Right renal cortex interstitium (tissue), 3 donors: ENCODE measurements at regions not wholly inside any gene's neighbourhood (a gene's known extent, or its start where the extent isn't known, plus 50 kb on each side); places are given as distances from the start of the nearest gene placed in this dataset.

ENCODE experiments used
- DNase-seq, 3 donors: peaks; one replicate each; pipeline ENCODE4 v3.0.0-alpha.2; 2013; ENCODE audit warnings: low read depth in 3 of 3, low spot score in 2 of 3

DNA sequence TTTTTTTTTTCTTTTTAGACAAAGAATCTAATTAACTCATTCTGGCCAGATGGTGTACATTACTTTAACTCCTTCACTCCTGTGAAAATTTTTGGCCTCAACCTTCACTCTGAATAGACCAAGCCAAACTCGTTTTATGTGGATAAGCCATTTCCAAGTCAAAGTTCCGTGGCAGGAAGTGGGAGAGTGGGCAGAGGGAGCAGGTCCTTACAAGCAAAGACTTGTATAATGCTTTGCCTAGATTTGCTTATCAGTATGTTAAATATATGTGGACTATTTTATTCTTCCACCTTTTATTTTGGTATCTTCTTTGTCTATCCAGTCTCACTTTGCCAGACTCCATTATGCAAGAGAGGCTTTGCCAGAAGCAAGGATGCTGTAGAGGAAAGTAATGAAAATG lies 178.1 kb upstream of the TNP1 start:
- no peak for DNase-seq

DNA sequence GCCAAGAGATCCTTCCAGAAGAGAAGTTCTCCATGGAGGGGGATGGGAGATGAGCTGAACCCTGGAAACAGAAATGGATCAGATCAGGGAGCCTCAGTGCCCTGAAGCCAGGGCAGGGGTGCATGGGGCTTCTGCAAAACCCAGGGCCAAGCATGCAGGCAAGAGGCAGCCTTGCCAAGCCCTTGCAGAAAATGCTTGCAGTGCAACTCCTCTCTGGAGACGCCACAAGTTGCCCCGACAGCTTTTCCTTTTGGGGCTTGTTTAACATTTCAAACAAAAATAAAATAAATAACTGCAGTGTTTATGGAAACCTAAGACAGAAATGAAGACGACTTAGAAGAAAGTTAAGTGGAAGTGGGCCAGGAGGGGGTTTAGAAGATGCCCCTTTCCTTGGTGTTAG lies 177.5 kb upstream of the TNP1 start:
- no peak for DNase-seq

- no peak for DNase-seq
Observed at GRCh38 chr2:217035967-217036366, 176.1 kb upstream of the TNP1 start.

DNA sequence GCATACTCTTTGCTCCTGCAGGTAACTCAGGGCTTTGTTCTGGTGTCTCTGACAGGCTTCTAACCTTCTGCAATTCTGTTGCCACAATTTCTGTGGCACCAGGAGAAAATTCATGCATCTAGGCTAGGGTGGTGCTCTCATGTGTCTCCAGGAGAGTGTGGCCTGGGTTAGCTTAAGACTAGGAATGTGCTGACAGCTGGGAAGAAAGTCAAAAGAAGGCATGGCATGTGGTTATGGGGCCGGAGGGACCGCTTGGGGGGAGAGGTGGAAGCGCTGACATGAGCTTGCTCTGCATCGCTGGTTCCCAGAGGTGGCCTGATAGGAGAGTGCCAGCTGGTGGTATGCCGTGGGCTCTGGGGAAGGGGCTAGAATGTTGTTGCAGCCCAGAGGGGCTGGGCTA lies 173.3 kb upstream of the TNP1 start:
- DNase-seq, result no peak

- DNase-seq, result no peak
Observed at GRCh38 chr2:217031445-217031844, 171.6 kb upstream of the TNP1 start.

- DNase-seq, result no peak
Observed at GRCh38 chr2:217030081-217030480, 170.2 kb upstream of the TNP1 start.

DNA sequence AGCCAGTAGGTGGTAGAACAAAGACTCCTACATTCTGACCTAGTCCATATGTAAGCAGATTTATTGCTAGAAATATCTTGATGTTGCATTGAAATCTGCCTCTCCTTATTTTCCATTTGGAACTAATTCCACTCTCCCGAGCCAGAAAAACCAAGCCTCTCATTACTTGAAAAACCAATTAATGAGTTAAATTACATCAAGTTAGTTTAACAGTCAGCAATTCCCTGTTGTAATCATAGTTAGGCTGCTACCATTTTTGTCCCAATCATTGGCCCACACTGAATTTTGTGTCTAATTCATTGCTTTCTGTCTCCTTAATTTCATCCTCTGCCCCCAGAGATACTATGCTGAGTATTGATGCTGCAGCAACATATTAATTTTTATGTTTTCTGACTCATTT lies 168.3 kb upstream of the TNP1 start:
- DNase-seq, result no peak

DNA sequence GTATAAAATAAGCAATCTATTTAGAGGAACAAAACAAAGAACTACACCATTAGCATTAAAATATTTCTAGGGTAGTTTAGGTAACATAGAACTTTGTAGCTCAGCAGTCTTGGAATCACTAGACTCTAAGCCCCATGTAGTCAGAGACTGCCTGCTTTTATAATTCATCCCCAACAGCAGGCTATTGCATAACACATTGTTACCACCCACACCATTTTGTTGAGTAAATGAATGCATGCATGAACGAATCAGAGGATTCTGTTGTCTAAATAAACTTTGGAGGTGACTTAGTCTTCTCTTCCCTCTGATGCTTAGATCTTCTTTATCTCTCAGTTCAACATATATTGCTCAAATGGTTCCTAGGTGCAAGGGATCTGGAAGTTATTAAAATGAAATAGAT lies 167.6 kb upstream of the TNP1 start:
- no peak for DNase-seq

GRCh38 chr2:217026569-217026968 lies 166.7 kb upstream of the TNP1 start:
- no peak for DNase-seq

- no peak for DNase-seq
Observed at GRCh38 chr2:217026161-217026560, 166.3 kb upstream of the TNP1 start.

DNA sequence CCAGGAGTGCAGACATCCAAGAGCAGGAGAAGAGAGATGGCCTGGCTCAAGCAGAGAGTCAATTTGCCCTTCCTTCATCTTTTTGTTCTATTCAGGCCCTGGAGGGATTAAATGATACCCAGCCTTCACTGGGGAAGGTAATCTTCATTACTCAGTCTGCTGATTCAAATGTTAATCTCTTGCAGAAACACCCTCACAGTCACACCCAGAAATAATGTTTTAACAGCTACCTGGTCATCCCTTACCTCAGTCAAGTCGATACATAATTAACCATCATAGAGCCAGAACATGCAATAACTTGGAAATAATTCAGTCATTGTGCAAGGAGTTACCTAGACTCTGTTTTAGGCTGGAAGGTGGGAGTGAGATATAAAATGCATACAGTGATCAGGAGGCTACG lies 163.7 kb upstream of the TNP1 start:
- no peak for DNase-seq

- no peak for DNase-seq
Observed at GRCh38 chr2:217017456-217018252, 157.8 kb upstream of the TNP1 start.

GRCh38 chr2:217016796-217017419 lies 157.0 kb upstream of the TNP1 start:
- DNase-seq, result no peak

DNA sequence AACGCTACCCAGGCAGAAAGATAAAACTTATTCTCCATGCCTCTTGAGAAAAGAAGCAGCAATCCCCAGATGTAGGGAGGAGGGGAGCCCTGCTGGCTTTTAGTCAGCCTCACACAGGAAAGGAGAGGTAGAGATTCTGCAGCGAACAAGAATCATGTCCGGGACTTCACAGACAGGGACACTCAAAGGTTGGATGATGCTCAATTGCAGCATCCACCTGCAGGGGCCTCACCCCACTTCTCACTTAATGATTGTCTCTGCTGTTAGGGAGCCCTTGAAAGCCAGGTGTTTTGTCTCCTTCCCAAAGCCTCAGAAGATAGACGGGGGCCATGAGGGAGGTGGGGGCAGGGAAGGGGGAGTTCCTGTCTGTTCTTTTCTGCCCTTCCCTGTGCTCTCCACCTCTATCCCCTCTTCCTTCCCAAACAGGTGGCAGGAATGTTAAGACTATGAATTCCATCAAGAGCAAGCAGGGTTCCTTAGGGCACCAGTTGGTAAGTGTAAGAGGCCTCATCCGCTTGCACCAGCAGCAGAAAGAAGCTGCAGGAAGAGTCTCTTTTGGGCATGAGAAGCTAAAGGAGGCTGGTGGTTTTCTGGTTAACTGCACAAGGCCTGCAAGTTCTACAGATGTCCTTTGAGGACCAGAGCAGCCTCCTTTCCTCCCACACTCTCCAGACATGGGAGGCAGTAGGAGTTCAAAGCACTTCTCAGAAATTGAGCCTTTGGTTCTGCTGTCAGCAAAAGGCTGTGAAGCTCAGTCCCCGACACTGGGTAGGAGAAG lies 154.7 kb upstream of the TNP1 start:
- no peak for DNase-seq

GRCh38 chr2:217013926-217014325 lies 154.1 kb upstream of the TNP1 start:
- no peak for DNase-seq

DNA sequence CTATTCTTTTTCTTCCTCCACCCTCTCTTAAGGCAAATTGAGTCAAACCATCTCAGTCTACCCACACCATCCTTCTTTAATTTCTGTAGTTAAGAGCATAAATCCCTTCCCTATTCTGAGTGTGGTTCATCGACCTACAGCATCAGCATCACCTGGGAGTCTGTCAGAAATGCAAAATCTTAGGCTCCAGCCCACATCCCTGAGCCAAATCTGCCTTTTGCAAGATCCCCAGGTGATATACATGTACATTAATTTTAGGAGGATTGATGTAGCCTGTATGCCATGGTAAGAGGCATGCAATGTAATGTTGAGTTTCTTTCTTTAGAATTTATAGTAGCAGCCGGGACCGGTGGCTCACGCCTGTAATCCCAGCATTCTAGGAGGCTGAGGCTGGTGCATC lies 151.7 kb upstream of the TNP1 start:
- DNase-seq, result no peak

DNA sequence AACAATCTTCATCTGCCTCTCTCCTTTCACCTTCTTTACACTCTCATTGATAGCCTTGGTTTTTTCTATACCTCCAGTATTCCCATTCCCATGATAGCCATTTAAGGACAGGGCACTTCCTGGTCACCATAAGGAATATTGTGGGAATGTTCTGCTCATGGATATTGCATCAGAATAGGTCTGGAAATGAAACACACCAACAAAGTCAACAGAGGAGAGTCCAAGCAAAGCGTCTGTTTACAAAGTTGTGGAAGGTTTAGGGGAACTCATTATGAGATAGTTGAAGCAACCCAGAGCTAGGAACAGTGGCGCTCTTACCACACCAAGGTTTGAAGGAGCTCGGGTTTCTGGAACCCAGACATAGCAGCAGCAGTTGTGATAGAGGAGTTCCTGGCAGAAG lies 150.3 kb upstream of the TNP1 start:
- no peak for DNase-seq

- no peak for DNase-seq
Observed at GRCh38 chr2:217008794-217009193, 148.9 kb upstream of the TNP1 start.

- DNase-seq, result no peak
Observed at GRCh38 chr2:217006217-217006616, 146.4 kb upstream of the TNP1 start.

GRCh38 chr2:217004656-217005055 lies 144.8 kb upstream of the TNP1 start:
- DNase-seq, result no peak

- no peak for DNase-seq
Observed at GRCh38 chr2:217001740-217002139, 141.9 kb upstream of the TNP1 start.

GRCh38 chr2:217000406-217000805 lies 140.5 kb upstream of the TNP1 start:
- DNase-seq, result no peak
